ENCODE measurements at regions not wholly inside any gene's neighbourhood (a gene's known extent, or its start where the extent isn't known, plus 50 kb on each side); places are given as distances from the start of the nearest gene placed in this dataset.

- DNase-seq, result peak; percentile 15
Measured at GRCh38 chr10:130403153-130404075, 267.2 kb downstream of the GLRX3 start.

- no peak for DNase-seq
Measured at GRCh38 chr10:130404476-130405055, 268.4 kb downstream of the GLRX3 start.

- no peak for DNase-seq
Measured at GRCh38 chr10:130407052-130407451, 270.9 kb downstream of the GLRX3 start.

- DNase-seq, result no peak
Measured at GRCh38 chr10:130409331-130409730, 273.1 kb downstream of the GLRX3 start.

GRCh38 chr10:130409931-130410330 is 273.7 kb downstream of the GLRX3 start:
- no peak for DNase-seq

GRCh38 chr10:130411496-130412085 is 275.4 kb downstream of the GLRX3 start:
- DNase-seq, result no peak

GRCh38 chr10:130412317-130412716 is 276.1 kb downstream of the GLRX3 start:
- DNase-seq, result no peak

- DNase-seq, result no peak
Measured at GRCh38 chr10:130416334-130417150, 280.4 kb downstream of the GLRX3 start.

- no peak for DNase-seq
Measured at GRCh38 chr10:130418731-130419130, 282.5 kb downstream of the GLRX3 start.

GRCh38 chr10:130421909-130422308 is 285.7 kb downstream of the GLRX3 start:
- DNase-seq, result no peak

GRCh38 chr10:130422366-130423324 is 286.5 kb downstream of the GLRX3 start:
- no peak for DNase-seq

- no peak for DNase-seq
Measured at GRCh38 chr10:130423455-130424305, 287.5 kb downstream of the GLRX3 start.

GRCh38 chr10:130424418-130424817 is 288.2 kb downstream of the GLRX3 start:
- peak; percentile 16 for DNase-seq

- no peak for DNase-seq
Measured at GRCh38 chr10:130425169-130425568, 289.0 kb downstream of the GLRX3 start.

GRCh38 chr10:130425881-130426435 is 289.8 kb downstream of the GLRX3 start:
- no peak for DNase-seq

GRCh38 chr10:130427216-130427722 is 291.1 kb downstream of the GLRX3 start:
- no peak for DNase-seq

- DNase-seq, result no peak
Measured at GRCh38 chr10:130428936-130429335, 292.7 kb downstream of the GLRX3 start.

GRCh38 chr10:130429809-130430208 is 293.6 kb downstream of the GLRX3 start:
- no peak for DNase-seq

GRCh38 chr10:130430291-130430690 is 294.1 kb downstream of the GLRX3 start:
- no peak for DNase-seq
